RKO (cell line): ENCODE measurements at regions not wholly inside any gene's neighbourhood (a gene's known extent, or its start where the extent isn't known, plus 50 kb on each side); places are given as distances from the start of the nearest gene placed in this dataset.
"Not testable (repeated sequence)": the region's sequence is repeated elsewhere in the genome, so short reads cannot be mapped to it uniquely, and the experiment has no call there.

Experiments
- DNase-seq: peaks from one replicate; pipeline ENCODE4 v3.0.0-alpha.2; 2016; ENCODE audit warnings: low spot score

- DNase-seq = no peak
These were observed 389.2 kb downstream of the NDFIP2 start for GRCh38 chr13:79870123-79870522.

GRCh38 chr13:79869326-79869725, 388.4 kb downstream of the NDFIP2 start:
- no peak for DNase-seq

DNA sequence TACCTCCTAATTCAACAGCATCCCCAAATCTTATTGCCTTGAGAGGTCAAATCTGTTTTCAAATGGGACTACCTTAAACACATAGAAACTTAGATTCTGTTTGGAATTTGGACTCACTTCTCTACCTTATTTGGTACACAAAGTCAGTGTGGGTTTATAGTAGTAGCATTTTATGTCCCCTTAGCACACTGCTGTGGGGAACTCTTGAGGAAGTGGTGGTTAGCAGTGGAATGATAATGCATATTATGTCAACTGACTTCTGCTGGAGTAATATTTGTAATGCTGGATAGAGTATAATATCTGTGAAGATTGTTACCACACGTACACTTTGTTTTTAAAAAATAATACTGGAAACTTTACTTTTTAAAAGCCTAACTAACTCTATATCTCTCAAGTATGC, 386.3 kb downstream of the NDFIP2 start:
- DNase-seq = no peak

DNA sequence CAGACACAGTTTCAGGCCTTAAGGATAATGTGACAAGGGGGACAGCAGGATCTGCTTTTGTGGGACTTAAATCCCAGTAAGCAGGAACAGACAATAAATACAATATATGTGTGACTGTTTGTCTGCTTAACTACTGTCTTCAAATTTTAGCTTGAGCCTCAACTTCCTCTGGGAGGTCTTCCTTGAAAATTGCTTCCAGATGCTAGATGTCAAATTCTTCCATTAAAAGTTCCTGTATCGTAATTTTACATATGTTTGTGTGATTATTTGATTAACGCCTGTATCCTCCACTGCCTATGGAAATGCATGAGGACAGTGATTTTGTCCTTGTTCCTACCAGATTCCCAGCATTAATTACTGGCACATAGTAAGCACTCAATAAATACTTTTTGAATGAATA, 385.5 kb downstream of the NDFIP2 start:
- DNase-seq = no peak

- no peak for DNase-seq
These were observed 381.6 kb downstream of the NDFIP2 start for GRCh38 chr13:79862515-79862914.

- DNase-seq = no peak
These were observed 380.8 kb downstream of the NDFIP2 start for GRCh38 chr13:79861731-79862130.

GRCh38 chr13:79860791-79861190, 379.8 kb downstream of the NDFIP2 start:
- DNase-seq = no peak

DNA sequence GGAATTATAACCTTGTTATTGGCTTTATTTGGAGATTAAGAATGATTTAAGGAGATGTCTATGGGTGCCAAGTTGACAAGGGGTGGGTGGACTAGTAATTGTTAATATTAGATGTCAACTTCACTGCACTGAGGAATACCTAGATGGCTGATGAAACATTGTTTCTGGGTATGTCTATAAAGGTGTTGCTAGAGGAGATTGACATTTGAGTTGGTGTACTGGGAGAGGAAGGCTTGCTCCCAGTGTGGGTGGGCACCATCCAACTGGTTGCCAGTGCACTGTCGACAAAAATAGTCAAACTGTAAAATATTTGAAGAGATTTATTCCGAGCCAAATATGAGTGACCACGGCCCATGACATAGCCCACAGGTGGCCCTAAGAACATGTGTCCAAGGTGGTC, 378.8 kb downstream of the NDFIP2 start:
- no peak for DNase-seq

- DNase-seq = no peak
These were observed 372.3 kb downstream of the NDFIP2 start for GRCh38 chr13:79853251-79853650.

DNA sequence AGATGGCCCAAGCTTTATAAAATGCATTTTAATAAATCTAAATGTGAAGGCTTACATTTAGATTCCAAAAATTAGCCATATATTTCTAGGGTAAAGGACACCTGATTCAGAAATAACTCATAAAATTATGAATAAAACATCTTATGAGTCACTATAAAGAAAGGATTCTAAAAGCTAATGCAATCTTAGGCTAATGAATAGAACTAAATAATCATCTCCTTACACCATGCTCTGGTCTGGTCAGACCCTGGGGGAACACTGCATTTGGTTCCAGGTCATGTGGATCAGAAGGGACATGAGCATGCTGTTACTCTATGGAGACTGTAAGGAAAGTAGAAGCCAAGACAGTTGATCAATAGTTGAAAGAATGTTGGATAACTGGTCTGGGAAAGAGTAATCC, 370.4 kb downstream of the NDFIP2 start:
- DNase-seq = no peak

- no peak for DNase-seq
These were observed 367.1 kb downstream of the NDFIP2 start for GRCh38 chr13:79847882-79848592.

DNA sequence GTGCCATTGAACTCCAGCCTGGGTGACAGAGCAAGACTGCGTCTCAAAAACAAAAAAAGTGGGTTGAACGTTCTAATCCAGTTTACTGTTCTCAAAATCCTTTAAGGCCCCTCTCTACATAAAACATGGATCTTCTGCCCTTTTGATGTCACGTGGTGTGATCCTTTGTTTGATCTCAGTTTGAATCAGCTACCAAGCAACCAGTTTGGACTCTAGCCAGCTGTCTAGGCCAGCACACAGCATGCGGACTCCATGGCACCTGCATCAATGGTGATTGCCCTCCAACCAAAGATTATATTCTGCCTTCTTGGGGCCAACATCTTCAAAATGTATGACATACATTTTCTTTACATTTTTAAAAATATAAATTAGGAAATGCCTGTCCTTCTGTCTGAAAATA, 365.4 kb downstream of the NDFIP2 start:
- no peak for DNase-seq

DNA sequence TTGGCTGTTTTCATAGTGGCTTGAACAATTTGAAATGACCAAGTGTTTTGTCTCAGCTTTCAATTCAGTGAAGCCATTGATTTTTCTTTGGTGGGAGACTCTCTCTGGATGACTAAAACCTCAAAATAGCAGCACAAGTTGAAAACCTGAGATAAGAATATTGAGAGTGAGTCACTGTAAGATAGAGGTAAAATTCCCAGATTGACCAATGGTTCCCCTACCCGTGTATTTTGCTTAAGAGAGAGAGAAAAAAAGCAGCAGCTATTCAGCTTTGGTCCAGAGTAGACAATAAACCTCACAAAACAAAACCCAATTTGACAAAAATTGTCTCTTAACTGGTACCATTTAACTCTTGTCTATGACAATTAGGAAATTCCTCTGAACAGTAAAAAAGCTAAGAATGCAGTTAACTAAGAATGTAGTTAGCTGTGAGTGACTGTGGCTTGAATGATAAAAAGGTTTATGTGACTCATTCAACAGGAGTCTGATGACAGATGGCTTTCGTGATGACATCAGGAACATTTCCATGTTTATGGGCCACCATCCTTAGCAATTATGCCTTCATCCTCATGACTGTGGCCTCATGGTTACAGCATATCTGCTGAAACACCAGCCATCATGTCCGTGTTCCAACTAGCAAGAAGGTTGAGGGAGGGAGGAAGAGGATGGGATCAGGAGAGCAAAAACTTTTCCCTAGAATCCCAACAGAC, 356.9 kb downstream of the NDFIP2 start:
- DNase-seq = peak; percentile 58

- not testable (repeated sequence) for DNase-seq
These were observed 355.2 kb downstream of the NDFIP2 start for GRCh38 chr13:79836121-79836520.

DNA sequence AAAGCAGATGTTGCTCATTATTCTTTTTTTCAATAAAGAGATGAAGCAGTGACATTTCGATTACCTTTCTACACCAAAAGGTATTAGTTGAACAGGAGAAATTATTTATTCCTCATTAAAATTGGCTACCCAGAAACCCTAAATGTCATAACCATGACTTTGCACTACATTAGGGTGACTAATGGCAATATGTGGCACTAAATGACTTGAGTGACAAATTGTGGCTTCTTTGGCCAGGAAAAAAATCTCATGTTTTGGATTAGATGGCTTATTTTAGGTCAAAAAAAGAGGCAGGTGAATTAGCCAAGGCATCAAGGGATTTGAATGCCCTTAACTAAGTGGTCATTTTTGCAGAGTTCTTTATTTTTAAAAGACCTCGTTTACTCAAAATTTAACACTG, 353.9 kb downstream of the NDFIP2 start:
- no peak for DNase-seq

GRCh38 chr13:79833991-79834390, 353.0 kb downstream of the NDFIP2 start:
- DNase-seq = no peak

- no peak for DNase-seq
These were observed 350.6 kb downstream of the NDFIP2 start for GRCh38 chr13:79831556-79831955.

GRCh38 chr13:79830945-79831344, 350.0 kb downstream of the NDFIP2 start:
- DNase-seq = no peak

GRCh38 chr13:79830426-79830825, 349.5 kb downstream of the NDFIP2 start:
- DNase-seq = no peak

DNA sequence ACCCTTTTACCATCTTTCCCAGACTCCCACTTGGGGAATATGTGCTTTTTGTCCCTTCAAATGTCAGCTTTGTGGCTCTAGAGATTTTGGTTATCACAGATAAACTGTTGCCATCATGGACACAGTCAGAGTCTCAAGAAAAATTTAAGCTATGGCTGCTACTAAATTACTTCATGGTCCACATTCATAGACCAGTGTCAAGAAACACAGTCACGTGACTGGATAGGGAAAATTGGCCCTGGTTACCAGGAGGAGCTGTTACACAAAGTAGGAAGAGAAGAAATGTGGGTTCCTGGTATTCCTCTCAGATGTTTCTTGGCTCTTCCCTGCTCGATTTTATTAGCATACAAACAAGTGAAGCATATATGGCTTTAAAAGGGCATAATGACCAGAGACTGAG, 348.9 kb downstream of the NDFIP2 start:
- no peak for DNase-seq

DNA sequence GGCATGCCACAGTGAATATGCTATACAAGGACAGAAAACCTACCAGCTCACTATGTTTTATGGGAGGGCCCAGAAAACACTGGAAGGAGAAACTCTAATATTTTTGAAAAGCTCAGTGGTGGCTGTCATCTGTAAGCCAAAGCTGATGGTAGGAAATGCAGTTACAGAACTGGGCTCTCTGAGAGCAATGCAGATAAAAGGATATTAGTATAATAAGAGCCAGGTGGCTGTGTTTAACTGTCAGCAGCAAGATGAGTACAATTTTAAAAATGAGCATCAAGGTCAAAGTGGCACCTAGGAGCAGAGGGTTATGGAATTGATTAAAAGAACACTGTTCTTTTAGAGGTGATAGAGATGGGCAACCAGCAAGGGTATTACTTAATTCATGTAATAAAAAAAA, 345.0 kb downstream of the NDFIP2 start:
- no peak for DNase-seq

GRCh38 chr13:79815041-79815440, 334.1 kb downstream of the NDFIP2 start:
- no peak for DNase-seq

DNA sequence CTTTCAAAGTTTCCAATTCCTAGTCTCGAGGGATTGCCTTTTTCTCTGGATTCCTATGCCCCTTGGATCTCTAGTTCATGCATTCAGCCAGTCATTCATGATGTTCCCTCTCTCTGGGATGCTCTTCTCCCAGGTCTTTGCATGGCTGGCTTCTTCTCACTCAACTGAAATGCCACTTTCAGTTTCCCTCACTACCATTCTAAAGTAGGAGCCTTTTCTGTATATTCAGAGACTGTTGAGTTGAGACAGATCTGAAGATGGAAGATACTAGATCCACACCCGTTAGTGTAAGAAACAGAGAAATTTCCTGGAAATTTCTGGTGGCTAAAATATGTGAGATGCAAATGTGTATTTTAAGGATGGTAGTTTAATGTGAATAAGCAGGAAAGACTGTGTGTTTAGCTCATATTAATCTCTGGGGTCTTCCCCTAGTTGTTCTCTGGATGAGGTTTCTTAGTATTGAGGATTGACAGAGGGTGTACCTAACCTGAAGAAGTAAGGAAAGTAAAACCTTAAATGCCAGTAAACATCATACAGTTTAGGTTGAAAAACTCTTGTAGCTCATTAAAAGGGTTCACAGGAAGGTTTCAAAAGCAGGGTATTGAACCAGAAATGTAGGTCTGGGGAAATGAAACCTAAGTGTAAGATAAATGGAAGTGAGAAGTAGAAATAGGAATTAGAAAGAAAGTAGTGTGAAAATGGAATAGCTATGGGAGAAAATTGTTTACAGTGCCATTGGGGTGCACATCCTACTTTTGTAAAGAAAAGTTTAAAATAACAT, 331.3 kb downstream of the NDFIP2 start:
- DNase-seq = no peak
